SU-DHL-6 (cell line): ENCODE measurements at regions not wholly inside any gene's neighbourhood (a gene's known extent, or its start where the extent isn't known, plus 50 kb on each side); places are given as distances from the start of the nearest gene placed in this dataset.

Source experiments
- EZH2phosphoT487 ChIP-seq: fragments of 200-600 bp; sonication (generic), shearing (Covaris generic); conservative IDR thresholded peaks from 2 replicates; pipeline ENCODE4 v1.6.1; 2018; ENCODE audit warnings: mild to moderate bottlenecking, antibody characterized with exemption, low read length, moderate library complexity, mixed read lengths
- TF ChIP-seq, protein P1 (sequence below): fragments of 200-600 bp; sonication (generic); IDR thresholded peaks from one replicate; pipeline ENCODE4 v1.5.1; 2017; ENCODE audit warnings: antibody characterized with exemption, mild to moderate bottlenecking, low read length, moderate library complexity; ENCODE audit not compliant: insufficient read depth, poor library complexity, severe bottlenecking

DNA sequence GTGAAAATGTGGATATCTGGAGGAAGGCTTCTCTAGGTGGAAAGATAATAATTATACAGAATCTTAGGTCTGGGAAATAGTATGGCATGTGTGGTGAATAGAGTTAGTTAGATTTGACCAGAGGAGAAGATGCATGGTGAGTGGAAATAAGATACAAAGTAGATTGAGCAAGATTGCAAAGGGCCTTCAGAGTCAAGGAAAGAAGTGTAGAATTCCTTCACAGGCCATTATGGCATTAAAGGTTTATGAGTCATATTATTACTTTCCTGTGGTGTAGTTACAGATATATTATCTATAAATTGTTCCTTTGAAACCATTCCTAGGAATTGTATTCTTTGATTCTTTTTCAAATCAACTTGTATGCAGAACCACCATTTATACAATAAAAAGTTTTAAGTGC lies 660.3 kb downstream of the SI start:
- TF ChIP-seq, protein P1, sequence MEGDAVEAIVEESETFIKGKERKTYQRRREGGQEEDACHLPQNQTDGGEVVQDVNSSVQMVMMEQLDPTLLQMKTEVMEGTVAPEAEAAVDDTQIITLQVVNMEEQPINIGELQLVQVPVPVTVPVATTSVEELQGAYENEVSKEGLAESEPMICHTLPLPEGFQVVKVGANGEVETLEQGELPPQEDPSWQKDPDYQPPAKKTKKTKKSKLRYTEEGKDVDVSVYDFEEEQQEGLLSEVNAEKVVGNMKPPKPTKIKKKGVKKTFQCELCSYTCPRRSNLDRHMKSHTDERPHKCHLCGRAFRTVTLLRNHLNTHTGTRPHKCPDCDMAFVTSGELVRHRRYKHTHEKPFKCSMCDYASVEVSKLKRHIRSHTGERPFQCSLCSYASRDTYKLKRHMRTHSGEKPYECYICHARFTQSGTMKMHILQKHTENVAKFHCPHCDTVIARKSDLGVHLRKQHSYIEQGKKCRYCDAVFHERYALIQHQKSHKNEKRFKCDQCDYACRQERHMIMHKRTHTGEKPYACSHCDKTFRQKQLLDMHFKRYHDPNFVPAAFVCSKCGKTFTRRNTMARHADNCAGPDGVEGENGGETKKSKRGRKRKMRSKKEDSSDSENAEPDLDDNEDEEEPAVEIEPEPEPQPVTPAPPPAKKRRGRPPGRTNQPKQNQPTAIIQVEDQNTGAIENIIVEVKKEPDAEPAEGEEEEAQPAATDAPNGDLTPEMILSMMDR, result no peak
- TF ChIP-seq EZH2phosphoT487, result no peak
